ENCODE measurements at regions not wholly inside any gene's neighbourhood (a gene's known extent, or its start where the extent isn't known, plus 50 kb on each side); places are given as distances from the start of the nearest gene placed in this dataset.

- no peak overlapping the region for H3K27ac ChIP-seq
- DNase-seq = no peak
- H3K27me3 ChIP-seq = no peaks in the 10 kb centered on the region
- H3K4me3 ChIP-seq = no peak overlapping the region
- H3K36me3 ChIP-seq (replicated peaks in 1 of 2; ENCODE audit: insufficient read depth in 1 of 2, low read depth in 2 of 2) = no peaks in the 10 kb centered on the region
- H3K4me1 ChIP-seq = no peaks in the 10 kb centered on the region
- no peaks in the 10 kb centered on the region for H3K9me3 ChIP-seq
- TF ChIP-seq CTCF (IDR thresholded peaks at IDR 0.05) (no peak), POLR2A (IDR thresholded peaks at IDR 0.05) (no peak)
- intact Hi-C loops (cut with DNase I) = no loop called here
- no peak for ATAC-seq
These were observed 996.4 kb downstream of the KCNMA1 start for GRCh38 chr10:76641215-76641614.

GRCh38 chr10:76640806-76641205 lies 996.8 kb downstream of the KCNMA1 start:
- H3K27me3 ChIP-seq = no peaks in the 10 kb centered on the region
- H3K4me3 ChIP-seq = no peak overlapping the region
- H3K9me3 ChIP-seq = no peaks in the 10 kb centered on the region
- ATAC-seq (no peak), DNase-seq (no peak)
- H3K27ac ChIP-seq = no peak overlapping the region
- H3K4me1 ChIP-seq = no peaks in the 10 kb centered on the region
- intact Hi-C loops (cut with DNase I) = no loop called here
- H3K36me3 ChIP-seq (replicated peaks in 1 of 2; ENCODE audit: insufficient read depth in 1 of 2, low read depth in 2 of 2) = no peaks in the 10 kb centered on the region
- 89 to 94% methylated on average over 5 of the region's 5 CpGs for WGBS, 2 donors
- TF ChIP-seq POLR2A (IDR thresholded peaks at IDR 0.05) = no peak
- no peak for TF ChIP-seq CTCF (IDR thresholded peaks at IDR 0.05)

GRCh38 chr10:76632767-76633051 lies 1004.9 kb downstream of the KCNMA1 start:
- Histone ChIP-seq H3K36me3 (replicated peaks in 1 of 2; ENCODE audit: insufficient read depth in 1 of 2, low read depth in 2 of 2) (no peaks in the 10 kb centered on the region), H3K9me3 (no peaks in the 10 kb centered on the region), H3K27me3 (no peaks in the 10 kb centered on the region), H3K27ac (no peak overlapping the region), H3K4me3 (no peak overlapping the region), H3K4me1 (no peaks in the 10 kb centered on the region)
- TF ChIP-seq CTCF (IDR thresholded peaks at IDR 0.05) = peak; percentile 27 to 73 (median 63)
- TF ChIP-seq POLR2A (IDR thresholded peaks at IDR 0.05) = no peak
- DNase-seq (peak; percentile 61 to 71 (median 68)), ATAC-seq (peak; percentile 81)
- intact Hi-C loops (cut with DNase I) = no loop called here
- WGBS, 2 donors = 50 to 57% methylated on average over 1 of the region's 1 CpG

- ATAC-seq (no peak), DNase-seq (peak in 2 of 4 donors; percentile 5 to 8)
- Histone ChIP-seq H3K27me3 (no peaks in the 10 kb centered on the region), H3K27ac (no peak overlapping the region), H3K36me3 (replicated peaks in 1 of 2; ENCODE audit: insufficient read depth in 1 of 2, low read depth in 2 of 2) (no peaks in the 10 kb centered on the region), H3K4me3 (no peak overlapping the region), H3K9me3 (no peaks in the 10 kb centered on the region), H3K4me1 (no peaks in the 10 kb centered on the region)
- 50 to 60% methylated on average over 15 to 16 of the region's 16 CpGs for WGBS, 2 donors
- TF ChIP-seq CTCF (IDR thresholded peaks at IDR 0.05) (no peak), POLR2A (IDR thresholded peaks at IDR 0.05) (no peak)
- intact Hi-C loops (cut with DNase I) = no loop called here
These were observed 1005.5 kb downstream of the KCNMA1 start for GRCh38 chr10:76631884-76632766.

All from body of pancreas (tissue), 4 donors.